Coronary artery (tissue), 2 donors: ENCODE measurements at regions not wholly inside any gene's neighbourhood (a gene's known extent, or its start where the extent isn't known, plus 50 kb on each side); places are given as distances from the start of the nearest gene placed in this dataset.

Experiments
- DNase-seq: peaks from one replicate; pipeline ENCODE4 v3.0.0-alpha.2; 2017; ENCODE audit warnings: low spot score
- H3K27ac ChIP-seq, 2 donors: fragments of 200-600 bp; sonication (generic); one replicate each; pipeline ENCODE4 v1.5.1; 2016 to 2019
- H3K4me3 ChIP-seq: fragments of 200-600 bp; sonication (generic); 2 replicates; pipeline ENCODE4 v1.5.1; 2016; ENCODE audit warnings: mild to moderate bottlenecking, moderate library complexity
- TF ChIP-seq, protein P1 (sequence below): fragments of 200-600 bp; sonication (generic); IDR thresholded peaks from one replicate; pipeline ENCODE4 v1.5.1; 2019; ENCODE audit warnings: antibody characterized with exemption

DNA sequence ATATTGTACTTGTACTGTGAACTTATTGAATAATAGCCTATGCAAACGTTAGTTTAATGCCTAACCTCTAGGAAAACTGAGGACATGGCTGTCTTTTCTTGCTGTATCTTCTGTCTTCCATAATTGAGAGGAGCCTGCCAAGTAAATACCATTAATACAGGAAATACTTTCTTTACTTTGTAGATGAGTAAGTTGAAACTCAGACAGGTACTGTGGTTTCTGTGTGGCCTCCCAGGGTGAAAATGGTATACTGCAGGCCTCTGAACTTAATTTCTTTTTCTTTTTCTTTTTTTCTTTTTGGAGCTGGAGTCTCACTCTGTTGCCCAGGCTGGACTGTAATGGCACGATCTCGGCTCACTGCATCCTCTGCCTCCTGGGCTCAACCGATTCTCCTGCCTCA is 208.8 kb upstream of the ADGRL4 start:
- Histone ChIP-seq H3K4me3 (no peak overlapping the region), H3K27ac (no peak overlapping the region)
- TF ChIP-seq, protein P1, sequence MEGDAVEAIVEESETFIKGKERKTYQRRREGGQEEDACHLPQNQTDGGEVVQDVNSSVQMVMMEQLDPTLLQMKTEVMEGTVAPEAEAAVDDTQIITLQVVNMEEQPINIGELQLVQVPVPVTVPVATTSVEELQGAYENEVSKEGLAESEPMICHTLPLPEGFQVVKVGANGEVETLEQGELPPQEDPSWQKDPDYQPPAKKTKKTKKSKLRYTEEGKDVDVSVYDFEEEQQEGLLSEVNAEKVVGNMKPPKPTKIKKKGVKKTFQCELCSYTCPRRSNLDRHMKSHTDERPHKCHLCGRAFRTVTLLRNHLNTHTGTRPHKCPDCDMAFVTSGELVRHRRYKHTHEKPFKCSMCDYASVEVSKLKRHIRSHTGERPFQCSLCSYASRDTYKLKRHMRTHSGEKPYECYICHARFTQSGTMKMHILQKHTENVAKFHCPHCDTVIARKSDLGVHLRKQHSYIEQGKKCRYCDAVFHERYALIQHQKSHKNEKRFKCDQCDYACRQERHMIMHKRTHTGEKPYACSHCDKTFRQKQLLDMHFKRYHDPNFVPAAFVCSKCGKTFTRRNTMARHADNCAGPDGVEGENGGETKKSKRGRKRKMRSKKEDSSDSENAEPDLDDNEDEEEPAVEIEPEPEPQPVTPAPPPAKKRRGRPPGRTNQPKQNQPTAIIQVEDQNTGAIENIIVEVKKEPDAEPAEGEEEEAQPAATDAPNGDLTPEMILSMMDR: no peak
- no peak for DNase-seq

DNA sequence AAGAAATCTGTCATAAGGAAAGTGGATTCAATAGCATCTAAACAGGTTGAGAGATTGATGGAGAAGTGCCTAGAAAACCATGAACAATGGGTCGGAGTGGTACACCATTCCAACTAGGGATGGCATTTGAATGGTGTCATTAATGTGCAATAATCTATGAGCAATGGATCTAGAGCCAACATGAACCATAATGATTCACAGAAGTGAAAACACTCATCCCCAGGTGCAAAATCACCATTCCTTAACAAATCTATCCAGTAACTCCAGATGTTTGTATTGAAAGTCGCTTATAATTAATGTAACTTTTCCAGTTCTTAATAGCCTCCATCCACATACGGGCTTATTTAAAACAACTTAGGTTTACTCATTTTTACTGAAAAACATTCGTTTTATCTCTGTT is 201.3 kb upstream of the ADGRL4 start:
- TF ChIP-seq, protein P1: no peak
- DNase-seq: no peak
- Histone ChIP-seq H3K27ac (no peak overlapping the region), H3K4me3 (no peak overlapping the region)

DNA sequence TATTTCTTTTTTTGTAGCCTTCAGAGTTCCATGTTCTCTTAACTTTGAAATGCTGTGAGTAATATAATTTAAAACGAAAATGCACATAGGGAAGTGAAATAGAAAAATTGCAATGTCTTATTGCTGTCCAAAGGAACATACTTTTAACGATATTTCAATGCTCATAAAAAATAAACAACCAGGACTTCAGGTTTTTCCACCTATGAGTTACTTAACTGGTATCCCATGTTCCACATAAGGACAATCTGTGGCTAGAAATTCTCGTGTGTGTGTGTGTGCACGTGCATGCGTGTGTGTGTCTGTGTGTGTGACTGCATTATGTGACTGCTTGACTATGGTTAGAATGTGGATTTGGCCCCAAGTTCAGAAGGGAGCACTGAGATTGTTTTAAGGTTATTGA is 200.8 kb upstream of the ADGRL4 start:
- H3K27ac ChIP-seq: no peak overlapping the region
- no peak for DNase-seq
- no peak overlapping the region for H3K4me3 ChIP-seq
- TF ChIP-seq, protein P1: no peak

DNA sequence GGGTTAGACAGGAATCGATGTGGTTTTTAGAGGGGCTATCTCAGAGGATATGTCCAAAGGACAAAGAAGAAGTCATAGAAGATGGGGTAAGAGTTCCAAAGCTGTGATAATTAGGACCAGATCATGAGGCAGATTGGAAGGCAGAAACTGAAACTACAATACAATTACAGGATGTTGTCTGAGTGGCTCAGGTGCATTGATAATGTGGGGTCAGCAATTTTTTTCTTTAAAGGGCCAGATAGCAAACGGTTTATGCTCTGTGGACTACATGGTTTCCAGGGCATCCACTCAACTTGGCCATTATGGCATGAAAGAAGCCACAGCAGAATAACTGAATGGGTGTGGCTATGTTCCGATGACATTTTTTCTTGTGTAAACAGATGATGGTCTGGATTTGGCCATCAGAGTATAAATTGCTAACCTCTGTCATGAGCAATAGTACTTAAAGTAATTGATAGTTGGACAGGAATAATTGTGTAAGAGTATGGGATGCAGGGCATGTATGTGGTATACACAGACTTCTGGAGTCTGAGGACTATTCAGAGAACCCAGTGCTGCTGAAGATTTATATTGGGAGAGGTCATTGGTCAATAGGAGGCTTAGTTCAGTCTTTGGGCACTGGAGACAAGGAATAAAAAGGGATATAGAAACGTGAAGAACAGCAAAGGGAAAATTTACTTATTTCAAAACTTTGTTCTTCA is 198.4 kb upstream of the ADGRL4 start:
- TF ChIP-seq, protein P1: no peak
- no peak for DNase-seq
- no peak overlapping the region for H3K4me3 ChIP-seq
- H3K27ac ChIP-seq: no peak overlapping the region

DNA sequence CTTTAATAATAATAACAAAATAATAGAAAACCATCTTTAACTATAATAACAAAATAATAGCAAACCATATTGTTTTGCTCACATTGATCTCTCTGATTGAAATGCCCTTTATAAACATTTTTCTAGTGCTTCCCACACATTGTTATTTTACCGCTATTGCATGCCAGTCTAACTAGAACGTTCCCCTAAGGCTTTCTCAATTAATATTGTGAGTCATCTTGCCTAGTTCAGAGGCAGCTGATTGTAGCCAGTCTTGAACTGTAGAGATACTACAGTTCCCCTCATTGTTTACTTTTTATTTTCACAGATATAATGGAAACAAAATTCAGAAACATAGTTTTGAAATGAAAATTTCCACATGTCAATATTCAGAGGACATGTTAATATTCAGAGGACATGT is 192.3 kb upstream of the ADGRL4 start:
- Histone ChIP-seq H3K27ac (no peak overlapping the region), H3K4me3 (no peak overlapping the region)
- no peak for DNase-seq
- TF ChIP-seq, protein P1: no peak

DNA sequence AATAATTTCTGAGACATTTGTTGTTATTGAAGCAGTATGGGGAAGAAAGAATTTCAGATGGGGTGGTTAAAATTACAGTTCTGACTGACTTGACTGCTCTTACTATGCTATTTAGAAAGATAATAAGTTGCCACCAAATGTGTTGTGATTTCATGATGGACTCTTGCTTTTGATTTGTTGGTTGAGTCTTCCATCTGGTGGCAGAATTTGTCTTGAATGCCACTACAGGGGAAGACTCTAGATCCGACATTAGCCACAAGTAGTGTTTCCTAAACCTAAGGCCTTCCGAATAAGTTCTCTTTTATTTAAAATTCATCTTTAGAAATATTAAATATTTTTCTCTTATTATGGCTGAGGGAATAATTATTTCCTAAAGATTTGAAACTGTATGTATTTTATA is 190.9 kb upstream of the ADGRL4 start:
- Histone ChIP-seq H3K27ac (no peak overlapping the region), H3K4me3 (no peak overlapping the region)
- TF ChIP-seq, protein P1: no peak
- DNase-seq: no peak

DNA sequence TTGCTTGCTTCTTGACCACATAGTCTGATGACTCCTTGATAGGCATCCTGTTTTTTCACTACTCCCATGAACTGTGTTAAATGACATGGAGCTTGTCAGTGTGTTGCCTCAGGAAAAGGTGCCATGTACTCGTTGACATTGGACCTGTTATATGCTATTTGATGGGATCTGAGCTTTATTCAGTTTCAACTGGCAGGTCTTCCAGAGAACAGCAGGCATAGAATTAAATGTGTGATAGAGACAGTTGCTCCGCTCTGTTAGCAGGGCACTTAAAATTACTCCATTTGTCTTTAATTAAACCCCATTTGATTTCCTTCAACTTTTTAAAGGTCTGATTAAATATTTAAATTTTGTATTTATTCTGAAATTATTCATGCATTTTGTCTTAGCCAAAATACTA is 189.7 kb upstream of the ADGRL4 start:
- H3K4me3 ChIP-seq: no peak overlapping the region
- no peak overlapping the region for H3K27ac ChIP-seq
- DNase-seq: no peak
- TF ChIP-seq, protein P1: no peak
